T-cell (primary cell): ENCODE measurements at regions not wholly inside any gene's neighbourhood (a gene's known extent, or its start where the extent isn't known, plus 50 kb on each side); places are given as distances from the start of the nearest gene placed in this dataset.

Source experiments
- ATAC-seq, 4 experiments: fragments of 200-7000 bp in 3 of 4; fragments of 150-1000 bp in 1 of 4; cut with Tn5 transposase; replicated peaks in 1 of 4; 1 replicate in 3 of 4; 2 replicates in 1 of 4; pipeline ENCODE4 v1.10.0; 2021; ENCODE audit warnings: moderate library complexity in 3 of 4, mild to moderate bottlenecking in 2 of 4, moderate number of reproducible peaks in 1 of 4
- CTCF ChIA-PET, 2 donors: fragments of 300-600 bp; sonication (Branson Sonifier 250); formaldehyde crosslinking; loops; one replicate each; lab custom pipeline; 2022; ENCODE audit warnings: antibody characterized with exemption in 2 of 2; lab: Charles Lee
- POLR2A ChIA-PET, 2 donors: fragments of 300-600 bp; sonication (Branson Sonifier 250); formaldehyde crosslinking; loops; one replicate each; lab custom pipeline; 2022; ENCODE audit warnings: antibody characterized with exemption in 2 of 2; lab: Charles Lee
- DNase-seq, 35 experiments: peaks; one replicate each; pipeline versions ENCODE4 v3.0.0 to v3.0.0-alpha.2; 2013 to 2023
- H3K27ac ChIP-seq: one replicate; pipeline ENCODE4 v1.5.1; 2013; ENCODE audit warnings: low read length
- H3K27me3 ChIP-seq, 2 experiments: replicated peaks in 1 of 2; 1 replicate in 1 of 2; 2 replicates in 1 of 2; pipeline versions ENCODE4 v1.6.1 to v1.7.0; 2013; ENCODE audit warnings: low read length in 1 of 2, mixed read lengths in 1 of 2; ENCODE audit not compliant: control insufficient read depth in 2 of 2, insufficient read depth in 2 of 2; ENCODE audit errors: extremely low read depth in 1 of 2
- H3K36me3 ChIP-seq, 2 donors: 1 replicate in 1 of 2; 2 replicates in 1 of 2; pipeline versions ENCODE4 v1.6.1 to v1.7.0; 2013; ENCODE audit warnings: low read length in 1 of 2; ENCODE audit not compliant: control insufficient read depth in 2 of 2, insufficient read depth in 1 of 2; ENCODE audit errors: extremely low read depth in 1 of 2
- H3K4me1 ChIP-seq, 2 experiments: 1 replicate in 1 of 2; 2 replicates in 1 of 2; pipeline versions ENCODE4 v1.6.1 to v1.7.0; 2013; ENCODE audit warnings: low read length in 2 of 2, mixed read lengths in 1 of 2; ENCODE audit not compliant: insufficient read depth in 2 of 2, control insufficient read depth in 1 of 2; ENCODE audit errors: extremely low read depth in 1 of 2
- H3K4me3 ChIP-seq, 2 donors: 1 replicate in 1 of 2; 2 replicates in 1 of 2; pipeline versions ENCODE4 v1.5.1 to v1.7.0; 2013; ENCODE audit warnings: mild to moderate bottlenecking in 2 of 2, low read length in 1 of 2, moderate library complexity in 1 of 2; ENCODE audit not compliant: control insufficient read depth in 1 of 2; ENCODE audit errors: extremely low read depth in 1 of 2
- H3K9me3 ChIP-seq: 2 replicates; pipeline ENCODE4 v1.7.0; 2013
- H3K27ac Mint-ChIP-seq, 2 donors: one replicate each; pipeline ENCODE4 v1.8.0; 2020 to 2021; ENCODE audit warnings: mild to moderate bottlenecking in 2 of 2, mixed read lengths in 2 of 2
- H3K27me3 Mint-ChIP-seq, 2 donors: one replicate each; pipeline ENCODE4 v1.8.0; 2021 to 2022; ENCODE audit warnings: mixed read lengths in 2 of 2
- H3K36me3 Mint-ChIP-seq: one replicate; pipeline ENCODE4 v1.8.0; 2021; ENCODE audit warnings: mixed read lengths
- H3K4me1 Mint-ChIP-seq, 3 donors: one replicate each; pipeline ENCODE4 v1.8.0; 2020 to 2022; ENCODE audit warnings: mixed read lengths in 3 of 3, mild to moderate bottlenecking in 1 of 3
- H3K4me3 Mint-ChIP-seq, 3 donors: one replicate each; pipeline ENCODE4 v1.8.0; 2020 to 2022; ENCODE audit warnings: mild to moderate bottlenecking in 3 of 3, mixed read lengths in 3 of 3, moderate library complexity in 3 of 3
- H3K9me3 Mint-ChIP-seq, 3 donors: one replicate each; pipeline ENCODE4 v1.8.0; 2020 to 2022; ENCODE audit warnings: mixed read lengths in 3 of 3
- WGBS: methylation state at CpG from one replicate; pipeline ENCODE4 v1.1.5; 2013; ENCODE audit warnings: missing lambda C conversion rate; ENCODE audit not compliant: insufficient coverage; 5-methylcytosine and 5-hydroxymethylcytosine counted together

DNA sequence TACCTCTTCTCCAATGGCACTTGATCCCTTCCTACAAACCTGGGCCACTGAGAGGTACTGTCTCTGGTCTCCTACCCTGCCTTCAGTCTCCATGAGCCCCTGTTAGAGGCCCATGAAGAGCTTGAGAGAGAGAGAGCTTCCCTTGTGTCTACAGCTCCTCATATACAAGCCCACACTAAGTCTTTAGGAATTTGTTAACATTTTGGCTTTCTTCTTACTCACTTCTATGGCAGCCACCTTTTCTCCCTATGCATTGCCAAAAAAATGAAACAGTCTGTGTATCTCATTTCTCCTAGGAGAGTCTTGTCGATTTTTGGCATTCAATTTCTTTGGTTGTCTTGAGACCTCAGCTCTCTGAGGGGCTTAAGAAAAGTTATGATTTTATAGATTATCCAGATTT, 90.9 kb upstream of the LNX1 start:
- ChIA-PET POLR2A (no interaction called here), CTCF (no interaction called here)
- Mint-ChIP-seq H3K27me3 (peaks cover 2 to 24% of the 10 kb centered on the region in 2 donors), H3K9me3 (no peaks in the 10 kb centered on the region), H3K4me1 (no peaks in the 10 kb centered on the region), H3K36me3 (no peaks in the 10 kb centered on the region), H3K4me3 (no peak overlapping the region), H3K27ac (no peak overlapping the region)
- Histone ChIP-seq H3K4me1 (no peaks in the 10 kb centered on the region), H3K9me3 (no peaks in the 10 kb centered on the region), H3K36me3 (no peaks in the 10 kb centered on the region), H3K27me3 (no peaks in the 10 kb centered on the region), H3K27ac (no peak overlapping the region), H3K4me3 (no peak overlapping the region)
- ATAC-seq, result no peak
- no CpG with 5 or more reads among the region's 1 CpG for WGBS
- DNase-seq, result no peak

DNA sequence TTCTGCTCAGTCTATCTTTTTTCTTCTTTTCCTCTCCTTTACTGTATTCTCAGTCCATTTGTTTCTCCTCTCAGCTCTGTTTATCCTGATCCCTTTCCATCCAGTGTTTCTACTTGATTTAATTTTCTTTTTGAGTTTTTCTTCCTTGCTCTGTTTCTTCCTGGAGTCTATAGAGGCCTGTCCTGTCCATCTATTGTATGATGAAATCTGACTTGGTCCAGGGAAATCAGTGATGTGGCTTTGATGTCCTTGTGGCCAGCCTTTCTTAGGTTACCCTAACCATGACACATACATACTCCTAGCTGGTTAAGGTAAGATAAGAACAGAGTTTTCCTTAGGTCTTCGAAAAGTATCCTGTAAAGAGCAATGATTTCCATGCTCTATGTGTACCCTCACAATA, 89.3 kb upstream of the LNX1 start:
- Histone ChIP-seq H3K36me3 (no peaks in the 10 kb centered on the region), H3K4me3 (no peak overlapping the region), H3K27ac (no peak overlapping the region), H3K9me3 (no peaks in the 10 kb centered on the region), H3K27me3 (no peaks in the 10 kb centered on the region), H3K4me1 (no peaks in the 10 kb centered on the region)
- H3K27ac Mint-ChIP-seq, result no peak overlapping the region
- H3K4me3 Mint-ChIP-seq, result no peak overlapping the region
- no peaks in the 10 kb centered on the region for H3K9me3 Mint-ChIP-seq
- no CpG with 5 or more reads among the region's 1 CpG for WGBS
- peaks cover under 1 to 25% of the 10 kb centered on the region in 2 donors for H3K27me3 Mint-ChIP-seq
- ChIA-PET CTCF (no interaction called here), POLR2A (no interaction called here)
- DNase-seq (no peak), ATAC-seq (no peak)
- no peaks in the 10 kb centered on the region for H3K4me1 Mint-ChIP-seq
- no peaks in the 10 kb centered on the region for H3K36me3 Mint-ChIP-seq

DNA sequence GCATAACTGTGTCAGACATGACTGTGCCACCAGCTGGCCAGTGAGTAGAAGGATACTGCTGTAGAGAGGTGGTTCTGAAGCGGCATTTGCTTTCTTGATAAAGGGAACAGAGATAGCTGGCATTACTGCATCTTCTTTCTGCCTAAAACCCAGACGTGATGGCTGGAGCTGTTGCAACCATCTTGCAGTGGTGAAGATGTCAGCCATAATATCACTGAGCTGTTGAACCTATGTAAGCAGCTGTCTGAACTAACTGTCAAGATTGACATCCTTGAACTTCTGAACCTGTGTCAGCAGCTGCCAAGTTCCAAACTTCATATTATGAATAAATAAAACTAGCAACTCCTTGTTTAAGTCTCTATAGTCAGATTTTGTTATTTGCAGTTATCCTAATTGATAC, 88.9 kb upstream of the LNX1 start:
- Mint-ChIP-seq H3K36me3 (no peaks in the 10 kb centered on the region), H3K4me3 (no peak overlapping the region), H3K4me1 (no peaks in the 10 kb centered on the region), H3K9me3 (no peaks in the 10 kb centered on the region), H3K27ac (no peak overlapping the region), H3K27me3 (peaks cover 0 to 25% of the 10 kb centered on the region in 2 donors)
- ATAC-seq (no peak), DNase-seq (no peak)
- Histone ChIP-seq H3K36me3 (no peaks in the 10 kb centered on the region), H3K27ac (no peak overlapping the region), H3K4me3 (no peak overlapping the region), H3K9me3 (no peaks in the 10 kb centered on the region), H3K27me3 (no peaks in the 10 kb centered on the region), H3K4me1 (no peaks in the 10 kb centered on the region)
- 67% methylated on average over 2 of the region's 2 CpGs for WGBS
- POLR2A ChIA-PET, result no interaction called here
- CTCF ChIA-PET, result no interaction called here

DNA sequence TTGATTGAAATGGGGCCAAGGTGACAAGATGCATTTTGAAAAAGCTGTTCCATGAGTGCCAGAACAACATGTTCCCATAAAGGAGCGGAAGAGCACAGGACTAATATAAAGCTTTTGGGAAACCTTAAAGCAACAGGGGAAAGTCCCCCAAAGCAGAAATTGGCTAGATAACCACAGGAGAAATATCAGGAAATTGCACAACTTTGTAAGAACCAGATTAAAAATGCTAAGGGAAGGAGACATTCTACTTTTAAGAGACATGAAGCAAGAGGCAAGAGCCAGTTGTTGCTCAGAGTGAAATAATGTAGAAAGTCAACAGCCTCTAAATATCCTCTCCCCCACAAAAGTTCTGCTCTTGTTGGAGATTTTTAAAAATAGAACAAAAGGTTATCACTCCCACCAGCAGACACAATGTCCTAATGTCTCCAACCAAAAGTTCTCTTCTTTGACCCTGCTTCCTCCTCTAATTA, 85.2 kb upstream of the LNX1 start:
- H3K9me3 ChIP-seq, result no peaks in the 10 kb centered on the region
- Mint-ChIP-seq H3K4me3 (no peak overlapping the region), H3K27ac (no peak overlapping the region), H3K27me3 (peaks cover 0 to 9% of the 10 kb centered on the region in 2 donors), H3K36me3 (no peaks in the 10 kb centered on the region), H3K9me3 (no peaks in the 10 kb centered on the region), H3K4me1 (no peaks in the 10 kb centered on the region)
- 100% methylated on average over 1 of the region's 1 CpG for WGBS
- CTCF ChIA-PET, result no interaction called here
- no peak overlapping the region for H3K27ac ChIP-seq
- H3K27me3 ChIP-seq, result no peaks in the 10 kb centered on the region
- ATAC-seq (no peak), DNase-seq (no peak)
- H3K4me3 ChIP-seq, result no peak overlapping the region
- H3K4me1 ChIP-seq, result no peaks in the 10 kb centered on the region
- POLR2A ChIA-PET, result no interaction called here
- H3K36me3 ChIP-seq, result no peaks in the 10 kb centered on the region

DNA sequence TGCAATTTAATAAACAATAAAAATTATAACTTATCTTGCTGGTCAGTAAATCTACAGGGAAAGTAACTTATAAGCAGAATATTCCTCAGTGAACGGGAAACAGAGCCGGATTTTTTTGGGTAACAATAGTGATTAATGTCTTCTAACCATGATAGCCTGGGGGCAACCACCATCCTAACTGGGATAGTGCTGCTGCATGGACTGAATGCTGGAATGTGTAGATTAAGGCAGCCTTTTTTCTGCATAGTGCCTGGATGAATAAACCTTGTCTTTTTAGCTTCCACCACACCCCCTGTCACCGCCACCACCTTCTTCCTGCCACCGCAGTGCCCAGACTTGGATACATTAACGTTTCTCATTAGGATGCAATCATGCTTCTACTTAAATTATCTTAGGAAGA, 83.6 kb upstream of the LNX1 start:
- Mint-ChIP-seq H3K27me3 (peaks cover 8 to 17% of the 10 kb centered on the region in 2 donors), H3K36me3 (no peaks in the 10 kb centered on the region), H3K4me1 (no peaks in the 10 kb centered on the region), H3K9me3 (peaks cover 0 to 2% (median 0%) of the 10 kb centered on the region in 3 donors), H3K4me3 (no peak overlapping the region), H3K27ac (no peak overlapping the region)
- no peak for DNase-seq
- Histone ChIP-seq H3K9me3 (no peaks in the 10 kb centered on the region), H3K4me3 (no peak overlapping the region), H3K36me3 (no peaks in the 10 kb centered on the region), H3K27ac (no peak overlapping the region), H3K4me1 (no peaks in the 10 kb centered on the region), H3K27me3 (peaks cover 0 to 1% of the 10 kb centered on the region in 2 experiments)
- no peak for ATAC-seq
- ChIA-PET POLR2A (no interaction called here), CTCF (no interaction called here)
- WGBS, result no CpG with 5 or more reads among the region's 5 CpGs

DNA sequence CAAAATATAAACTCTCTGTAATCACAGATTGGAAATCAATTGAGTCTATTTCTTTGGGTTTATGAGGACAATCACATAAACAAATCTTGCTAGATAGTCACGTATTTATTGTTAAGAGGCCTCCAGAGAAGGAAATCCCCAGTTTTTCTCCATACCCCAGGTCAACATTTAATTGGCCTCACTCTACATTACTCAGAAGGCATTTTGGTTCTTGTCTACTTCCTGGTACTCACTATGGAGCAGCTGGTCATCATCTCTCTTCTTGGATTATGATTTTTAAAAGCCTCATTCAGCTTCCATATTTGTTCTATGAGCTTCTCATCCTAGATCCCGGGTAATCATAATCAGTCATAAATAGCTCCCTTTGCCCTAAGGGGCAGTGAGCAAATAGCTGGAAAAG, 81.6 kb upstream of the LNX1 start:
- Histone ChIP-seq H3K9me3 (no peaks in the 10 kb centered on the region), H3K4me3 (no peak overlapping the region), H3K27ac (no peak overlapping the region), H3K4me1 (no peaks in the 10 kb centered on the region), H3K27me3 (peaks cover 0 to 6% of the 10 kb centered on the region in 2 experiments), H3K36me3 (no peaks in the 10 kb centered on the region)
- H3K4me1 Mint-ChIP-seq, result no peaks in the 10 kb centered on the region
- peaks cover 2 to 10% (median 10%) of the 10 kb centered on the region in 3 donors for H3K9me3 Mint-ChIP-seq
- H3K27me3 Mint-ChIP-seq, result peaks cover 8 to 21% of the 10 kb centered on the region in 2 donors
- H3K4me3 Mint-ChIP-seq, result no peak overlapping the region
- no peaks in the 10 kb centered on the region for H3K36me3 Mint-ChIP-seq
- no peak for ATAC-seq
- POLR2A ChIA-PET, result no interaction called here
- CTCF ChIA-PET, result no interaction called here
- no peak overlapping the region for H3K27ac Mint-ChIP-seq
- no CpG with 5 or more reads among the region's 2 CpGs for WGBS
- no peak for DNase-seq

DNA sequence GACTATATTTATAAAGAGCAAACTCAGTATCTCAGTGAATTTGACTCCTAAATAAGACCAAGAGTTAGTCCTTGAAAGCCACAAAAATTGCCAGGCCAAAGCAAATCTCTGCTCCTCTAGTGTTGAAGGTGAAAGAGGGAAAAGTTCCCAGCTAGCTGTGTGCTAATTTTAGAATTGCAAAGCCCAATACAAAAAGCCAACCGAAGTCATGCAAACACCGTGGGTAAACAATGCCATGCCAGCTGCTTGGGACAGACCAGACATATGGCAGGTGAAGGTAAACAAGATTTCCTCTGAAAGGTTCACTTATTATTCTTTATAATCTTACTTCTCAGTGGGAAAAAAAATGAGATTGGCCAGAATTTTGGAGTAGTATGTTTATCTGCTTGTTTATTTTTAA, 80.5 kb upstream of the LNX1 start:
- WGBS, result no CpG with 5 or more reads among the region's 2 CpGs
- H3K4me1 ChIP-seq, result no peaks in the 10 kb centered on the region

More for the DNA sequence above, 80.5 kb upstream of the LNX1 start:
- no peak overlapping the region for H3K27ac Mint-ChIP-seq
- H3K27me3 Mint-ChIP-seq, result peaks cover 11 to 17% of the 10 kb centered on the region in 2 donors
- POLR2A ChIA-PET, result no interaction called here
- CTCF ChIA-PET, result no interaction called here
- H3K27me3 ChIP-seq, result peaks cover 0 to 6% of the 10 kb centered on the region in 2 experiments
- no peak overlapping the region for H3K4me3 ChIP-seq
- DNase-seq (no peak), ATAC-seq (no peak)
- H3K9me3 Mint-ChIP-seq, result peaks cover 2 to 10% (median 10%) of the 10 kb centered on the region in 3 donors
- H3K36me3 ChIP-seq, result no peaks in the 10 kb centered on the region
- H3K4me1 Mint-ChIP-seq, result no peaks in the 10 kb centered on the region
- no peak overlapping the region for H3K4me3 Mint-ChIP-seq
- no peaks in the 10 kb centered on the region for H3K9me3 ChIP-seq
- no peaks in the 10 kb centered on the region for H3K36me3 Mint-ChIP-seq
- no peak overlapping the region for H3K27ac ChIP-seq
